Retinal pigment epithelial cell (primary cell): ENCODE measurements at regions not wholly inside any gene's neighbourhood (a gene's known extent, or its start where the extent isn't known, plus 50 kb on each side); places are given as distances from the start of the nearest gene placed in this dataset.

Experiments used
- DNase-seq: peaks from one replicate; pipeline ENCODE4 v3.0.0-alpha.2; 2010; ENCODE audit warnings: low read depth
- H3K4me3 ChIP-seq: 2 replicates; pipeline ENCODE4 v1.5.1; 2011; ENCODE audit warnings: mild to moderate bottlenecking, low read length, control low read depth, moderate library complexity
- TF ChIP-seq, protein P1 (sequence below): conservative IDR thresholded peaks from 2 replicates; pipeline ENCODE4 v1.5.1; 2011; ENCODE audit warnings: low read depth, low read length, control low read depth, inconsistent platforms

DNA sequence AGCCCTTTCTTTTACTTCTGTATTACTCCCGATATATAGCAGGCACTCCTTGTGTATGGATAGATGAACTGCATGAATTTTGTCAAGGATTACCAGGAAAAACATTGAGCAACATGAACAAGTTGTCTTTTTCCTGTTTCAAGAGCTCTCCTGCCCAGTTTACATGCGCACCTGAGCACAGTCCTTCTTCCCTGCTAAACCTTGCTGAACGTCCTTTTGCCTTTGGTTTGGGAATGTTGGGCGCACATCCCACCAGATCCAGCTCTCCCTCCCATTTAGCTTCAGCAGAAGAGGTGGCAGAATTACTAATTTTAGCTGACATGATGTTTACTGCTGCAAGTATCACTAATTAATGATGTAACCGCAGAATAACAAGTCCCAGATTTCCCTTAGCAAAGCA, 121.4 kb upstream of the TMCC3 start:
- no peak overlapping the region for H3K4me3 ChIP-seq
- TF ChIP-seq, protein P1, sequence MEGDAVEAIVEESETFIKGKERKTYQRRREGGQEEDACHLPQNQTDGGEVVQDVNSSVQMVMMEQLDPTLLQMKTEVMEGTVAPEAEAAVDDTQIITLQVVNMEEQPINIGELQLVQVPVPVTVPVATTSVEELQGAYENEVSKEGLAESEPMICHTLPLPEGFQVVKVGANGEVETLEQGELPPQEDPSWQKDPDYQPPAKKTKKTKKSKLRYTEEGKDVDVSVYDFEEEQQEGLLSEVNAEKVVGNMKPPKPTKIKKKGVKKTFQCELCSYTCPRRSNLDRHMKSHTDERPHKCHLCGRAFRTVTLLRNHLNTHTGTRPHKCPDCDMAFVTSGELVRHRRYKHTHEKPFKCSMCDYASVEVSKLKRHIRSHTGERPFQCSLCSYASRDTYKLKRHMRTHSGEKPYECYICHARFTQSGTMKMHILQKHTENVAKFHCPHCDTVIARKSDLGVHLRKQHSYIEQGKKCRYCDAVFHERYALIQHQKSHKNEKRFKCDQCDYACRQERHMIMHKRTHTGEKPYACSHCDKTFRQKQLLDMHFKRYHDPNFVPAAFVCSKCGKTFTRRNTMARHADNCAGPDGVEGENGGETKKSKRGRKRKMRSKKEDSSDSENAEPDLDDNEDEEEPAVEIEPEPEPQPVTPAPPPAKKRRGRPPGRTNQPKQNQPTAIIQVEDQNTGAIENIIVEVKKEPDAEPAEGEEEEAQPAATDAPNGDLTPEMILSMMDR: no peak
- no peak for DNase-seq

GRCh38 chr12:94771199-94771598, 120.8 kb upstream of the TMCC3 start:
- TF ChIP-seq, protein P1: no peak
- no peak for DNase-seq
- H3K4me3 ChIP-seq: no peak overlapping the region

DNA sequence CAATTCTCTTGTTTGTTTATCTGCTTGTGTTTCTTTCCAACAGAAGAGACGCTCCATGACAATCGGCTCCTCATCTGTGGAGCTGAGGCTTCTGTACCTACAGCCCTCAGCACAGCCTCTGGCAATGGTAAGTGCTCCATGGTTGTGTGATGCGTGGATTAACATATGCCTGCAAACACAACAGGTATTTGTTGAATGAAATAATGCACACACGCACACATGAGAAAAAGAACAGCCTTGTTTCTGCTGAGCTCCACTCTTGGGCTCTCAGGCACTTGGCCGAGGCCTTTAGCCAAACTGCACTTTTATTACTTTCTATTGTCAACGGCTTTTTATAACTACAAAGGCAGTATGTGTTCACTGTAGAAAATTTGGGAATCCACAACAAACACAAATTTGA, 120.4 kb upstream of the TMCC3 start:
- DNase-seq: no peak
- TF ChIP-seq, protein P1: no peak
- no peak overlapping the region for H3K4me3 ChIP-seq

- H3K4me3 ChIP-seq: no peak overlapping the region
- TF ChIP-seq, protein P1: no peak
- DNase-seq: no peak
These were observed 119.7 kb upstream of the TMCC3 start for GRCh38 chr12:94769776-94770759.

DNA sequence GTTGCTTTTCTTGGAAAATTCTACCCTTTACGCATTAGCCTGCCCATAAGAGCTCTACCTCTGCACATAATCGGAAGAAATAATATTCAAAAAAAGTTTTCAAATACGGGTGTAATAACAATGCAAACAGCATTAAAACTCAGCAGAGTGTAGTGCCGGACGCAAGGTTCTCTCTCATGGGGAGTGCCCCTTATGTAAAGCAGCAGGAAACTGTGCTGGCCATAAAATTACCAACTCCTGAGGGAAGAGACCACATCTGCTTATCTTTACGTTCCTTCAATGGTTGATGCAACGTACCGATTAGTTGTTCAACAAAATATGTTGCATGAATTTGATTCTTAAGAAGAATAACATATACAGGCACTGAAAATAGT, 118.7 kb upstream of the TMCC3 start:
- no peak overlapping the region for H3K4me3 ChIP-seq
- DNase-seq: no peak
- TF ChIP-seq, protein P1: no peak

DNA sequence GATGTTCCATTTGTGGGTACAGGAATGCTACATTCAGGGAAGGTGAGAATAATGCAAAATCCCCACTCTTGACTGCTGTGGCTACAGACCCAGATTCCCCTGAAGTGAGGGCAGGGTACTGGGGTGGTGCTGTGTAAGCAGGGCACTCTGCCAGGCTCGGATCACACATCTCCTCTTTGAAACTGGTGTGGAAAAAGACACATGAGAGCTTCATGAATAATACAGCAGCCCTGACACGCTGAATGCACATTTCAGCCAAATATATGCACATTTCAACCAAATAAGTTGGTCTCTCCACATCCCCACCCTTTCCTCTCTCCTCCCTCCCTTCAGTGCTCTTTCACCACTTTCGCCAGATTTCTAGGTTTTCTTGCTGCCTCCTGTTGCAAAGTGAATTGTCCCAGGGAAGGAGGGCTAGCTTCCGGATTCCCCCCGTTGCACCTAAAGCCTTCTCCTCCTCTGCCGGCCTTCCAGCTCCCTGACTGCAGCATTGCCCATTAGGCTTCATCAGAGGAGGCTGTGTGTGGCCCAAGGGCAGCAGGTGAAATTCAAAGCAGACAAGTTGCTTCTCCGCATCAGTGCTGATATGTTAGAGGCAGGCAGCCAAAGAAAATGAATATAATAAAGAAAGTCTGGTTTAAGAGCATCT, 118.2 kb upstream of the TMCC3 start:
- TF ChIP-seq, protein P1: no peak
- no peak for DNase-seq
- H3K4me3 ChIP-seq: no peak overlapping the region

DNA sequence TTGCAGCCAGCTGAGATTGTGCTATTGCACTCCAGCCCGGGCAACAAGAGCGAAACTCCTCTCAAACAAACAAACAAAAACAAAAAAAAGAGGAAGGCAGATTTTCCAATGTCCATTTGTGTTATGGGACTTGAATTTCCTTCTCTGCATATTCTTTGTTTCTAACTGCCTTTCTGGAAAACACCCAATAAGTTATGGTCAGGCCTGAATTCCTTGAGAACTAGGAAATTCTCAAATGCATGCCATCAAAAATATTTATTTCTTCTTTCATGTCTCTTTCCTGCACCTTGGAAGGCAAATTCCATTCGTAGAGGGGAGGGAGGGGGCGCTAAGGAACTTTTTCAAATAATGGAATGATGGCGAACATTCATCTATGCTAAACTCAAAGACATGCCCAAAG, 117.6 kb upstream of the TMCC3 start:
- H3K4me3 ChIP-seq: no peak overlapping the region
- no peak for DNase-seq
- TF ChIP-seq, protein P1: no peak
